ENCODE measurements at regions not wholly inside any gene's neighbourhood (a gene's known extent, or its start where the extent isn't known, plus 50 kb on each side); places are given as distances from the start of the nearest gene placed in this dataset.

GRCh38 chr7:156305351-156305750 is 335.2 kb upstream of the RNF32 start:
- TF ChIP-seq CTCF (IDR thresholded peaks at IDR 0.05; ENCODE audit: extremely low read depth in 1 of 2, insufficient read depth in 1 of 2, low read depth in 1 of 2, low read length in 2 of 2): no peak
- TF ChIP-seq JUN (IDR thresholded peaks at IDR 0.05; ENCODE audit: borderline replicate concordance, insufficient read depth, insufficient read length, low read depth): no peak
- TF ChIP-seq MAX (IDR thresholded peaks at IDR 0.05; ENCODE audit: insufficient read depth, insufficient read length): no peak
- no peak for TF ChIP-seq POLR2A (IDR thresholded peaks at IDR 0.05; ENCODE audit: low read depth, low read length)
- TF ChIP-seq MYC (IDR thresholded peaks at IDR 0.05; ENCODE audit: low read depth, low read length): no peak
- no peak for TF ChIP-seq EZH2 (IDR thresholded peaks at IDR 0.05; ENCODE audit: borderline replicate concordance, low read depth, low read length, severe bottlenecking)
- no peak for TF ChIP-seq FOS (IDR thresholded peaks at IDR 0.05; ENCODE audit: borderline replicate concordance, insufficient read depth, low read length)
- TF ChIP-seq POLR2AphosphoS5 (IDR thresholded peaks at IDR 0.05; ENCODE audit: insufficient read depth, low read depth, low read length): no peak
